ENCODE measurements at regions not wholly inside any gene's neighbourhood (a gene's known extent, or its start where the extent isn't known, plus 50 kb on each side); places are given as distances from the start of the nearest gene placed in this dataset.

- no peaks in the 10 kb centered on the region for H3K4me1 ChIP-seq (ENCODE audit: low read depth)
- no peak for TF ChIP-seq CTCF (IDR thresholded peaks at IDR 0.05; ENCODE audit: low read depth, low read length)
- no peaks in the 10 kb centered on the region for H3K9me3 ChIP-seq (ENCODE audit: low read depth)
- no peaks in the 10 kb centered on the region for H3K27me3 ChIP-seq
- DNase-seq (ENCODE audit: low read depth in 1 of 2, low spot score in 1 of 2), result no peak
- no peak overlapping the region for H3K4me3 ChIP-seq
- H3K27ac ChIP-seq, result no peak overlapping the region
- no peaks in the 10 kb centered on the region for H3K36me3 ChIP-seq
Observed at GRCh38 chr2:82289446-82289845, 1984.9 kb upstream of the LRRTM1 start.

- Histone ChIP-seq H3K36me3 (no peaks in the 10 kb centered on the region), H3K4me3 (no peak overlapping the region), H3K4me1 (ENCODE audit: low read depth) (no peaks in the 10 kb centered on the region), H3K27ac (no peak overlapping the region), H3K27me3 (no peaks in the 10 kb centered on the region), H3K9me3 (ENCODE audit: low read depth) (no peaks in the 10 kb centered on the region)
- no peak for DNase-seq (ENCODE audit: low read depth in 1 of 2, low spot score in 1 of 2)
- TF ChIP-seq CTCF (IDR thresholded peaks at IDR 0.05; ENCODE audit: low read depth, low read length), result no peak
Observed at GRCh38 chr2:82283075-82283474, 1978.5 kb upstream of the LRRTM1 start.

- Histone ChIP-seq H3K4me1 (ENCODE audit: low read depth) (no peaks in the 10 kb centered on the region), H3K4me3 (no peak overlapping the region), H3K27ac (no peak overlapping the region), H3K27me3 (no peaks in the 10 kb centered on the region), H3K36me3 (no peaks in the 10 kb centered on the region), H3K9me3 (ENCODE audit: low read depth) (no peaks in the 10 kb centered on the region)
- no peak for TF ChIP-seq CTCF (IDR thresholded peaks at IDR 0.05; ENCODE audit: low read depth, low read length)
- peak in 1 of 2 donors; percentile 2 for DNase-seq (ENCODE audit: low read depth in 1 of 2, low spot score in 1 of 2)
Observed at GRCh38 chr2:82282111-82282882, 1977.7 kb upstream of the LRRTM1 start.

- Histone ChIP-seq H3K9me3 (ENCODE audit: low read depth) (no peaks in the 10 kb centered on the region), H3K4me1 (ENCODE audit: low read depth) (no peaks in the 10 kb centered on the region), H3K27me3 (no peaks in the 10 kb centered on the region), H3K27ac (no peak overlapping the region), H3K36me3 (no peaks in the 10 kb centered on the region), H3K4me3 (no peak overlapping the region)
- no peak for DNase-seq (ENCODE audit: low read depth in 1 of 2, low spot score in 1 of 2)
- TF ChIP-seq CTCF (IDR thresholded peaks at IDR 0.05; ENCODE audit: low read depth, low read length), result no peak
Observed at GRCh38 chr2:82279367-82279766, 1974.8 kb upstream of the LRRTM1 start.

GRCh38 chr2:82278416-82278815 is 1973.9 kb upstream of the LRRTM1 start:
- Histone ChIP-seq H3K4me1 (ENCODE audit: low read depth) (no peaks in the 10 kb centered on the region), H3K4me3 (no peak overlapping the region), H3K27me3 (no peaks in the 10 kb centered on the region), H3K27ac (no peak overlapping the region), H3K36me3 (no peaks in the 10 kb centered on the region), H3K9me3 (ENCODE audit: low read depth) (no peaks in the 10 kb centered on the region)
- no peak for DNase-seq (ENCODE audit: low read depth in 1 of 2, low spot score in 1 of 2)
- TF ChIP-seq CTCF (IDR thresholded peaks at IDR 0.05; ENCODE audit: low read depth, low read length), result no peak

Measured in cardiac muscle cell (in vitro differentiated cells and primary cell).